Muscle of arm (tissue), 1 donor: ENCODE measurements at regions not wholly inside any gene's neighbourhood (a gene's known extent, or its start where the extent isn't known, plus 50 kb on each side); places are given as distances from the start of the nearest gene placed in this dataset.

ENCODE experiments used
- DNase-seq: peaks from one replicate; pipeline ENCODE4 v3.0.0-alpha.2; 2013

DNA sequence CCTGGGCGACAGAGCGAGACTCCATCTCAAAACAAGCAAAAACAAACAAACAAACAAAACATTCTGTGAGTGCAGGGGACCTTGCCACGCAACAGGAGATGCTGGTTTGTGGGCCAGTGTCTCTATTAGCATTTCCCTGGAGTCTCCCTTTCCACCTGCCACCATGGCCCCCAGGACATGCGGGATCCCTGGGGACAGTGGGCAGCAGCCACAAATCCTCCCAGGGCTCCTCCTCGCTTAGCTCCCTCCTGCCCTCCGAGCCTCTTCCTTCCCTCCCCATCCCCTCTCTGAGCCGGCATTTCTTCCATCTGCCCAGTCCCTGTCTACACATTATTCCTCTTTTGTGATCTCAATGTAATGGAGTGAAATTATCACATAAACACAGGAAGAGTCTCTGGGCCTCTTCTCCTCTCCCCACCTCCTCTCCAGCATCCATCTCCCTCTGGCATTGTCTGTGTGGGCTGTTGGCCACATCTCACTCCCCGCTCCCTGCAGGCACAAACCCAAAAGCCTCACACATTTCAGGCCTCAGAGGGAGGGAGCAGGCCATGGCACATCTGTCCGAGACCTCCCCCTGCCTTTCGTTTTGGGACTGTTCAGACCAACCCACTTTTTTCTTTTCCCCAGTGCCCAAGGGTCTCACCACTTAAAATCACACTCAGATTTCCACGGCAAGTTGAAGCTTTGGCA, 144.3 kb downstream of the MIS18A start:
- no peak for DNase-seq

DNA sequence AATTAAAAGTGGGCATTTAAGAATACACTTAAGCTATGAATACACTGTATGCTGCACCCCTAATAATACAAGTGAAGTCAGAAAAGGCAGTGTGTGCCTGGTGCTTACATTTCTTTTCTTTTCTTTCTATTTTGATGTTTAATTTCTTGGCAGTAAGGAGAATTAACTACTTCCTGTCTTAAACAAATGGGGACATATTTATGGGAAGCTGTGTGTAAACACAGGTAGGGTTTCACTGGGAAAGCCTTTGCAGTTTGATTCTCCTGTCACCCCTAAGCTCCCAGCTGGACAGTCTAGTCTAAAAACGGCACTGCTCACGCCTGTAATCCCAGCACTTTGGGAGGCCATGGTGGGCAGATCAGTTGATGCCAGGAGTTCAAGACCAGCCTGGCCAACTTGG, 146.0 kb downstream of the MIS18A start:
- DNase-seq: no peak

DNA sequence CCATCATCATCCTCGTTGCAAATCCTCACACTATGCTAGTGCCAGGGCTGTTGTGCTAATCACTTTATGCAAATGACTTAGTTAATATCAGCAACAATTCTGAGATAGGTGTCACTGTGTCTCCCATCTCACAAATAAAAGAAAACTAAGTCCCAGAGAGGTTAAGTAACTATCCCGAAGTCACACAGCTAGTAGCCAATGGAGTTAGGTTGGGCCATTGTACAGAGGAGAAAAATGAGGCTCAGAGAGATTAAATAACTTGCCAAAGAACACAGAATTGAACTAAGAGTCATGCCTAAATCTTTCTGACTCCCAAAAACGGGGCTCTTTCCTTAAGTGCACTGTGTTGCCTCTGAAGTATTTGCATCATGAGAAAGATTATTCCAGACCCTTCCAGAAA, 146.4 kb downstream of the MIS18A start:
- DNase-seq: no peak

DNA sequence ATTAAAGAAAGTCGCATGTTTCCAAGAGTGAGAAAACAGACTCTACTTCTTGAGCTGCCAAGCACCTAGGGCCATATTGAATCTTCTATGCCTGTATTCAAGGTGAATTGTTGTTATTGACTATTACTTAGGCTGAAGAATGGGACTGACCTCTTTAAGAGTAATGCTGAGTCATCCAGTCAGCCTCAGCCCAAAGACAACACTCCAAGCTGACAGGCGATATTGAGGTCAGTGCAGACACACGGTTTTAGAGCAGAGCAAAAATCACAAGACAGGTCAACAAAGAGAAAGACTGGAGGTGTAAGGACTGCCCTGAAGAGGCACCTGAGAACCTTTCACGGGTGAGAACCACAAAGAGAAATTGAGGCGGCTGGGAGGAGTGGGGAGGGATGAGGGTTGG, 146.9 kb downstream of the MIS18A start:
- no peak for DNase-seq

DNA sequence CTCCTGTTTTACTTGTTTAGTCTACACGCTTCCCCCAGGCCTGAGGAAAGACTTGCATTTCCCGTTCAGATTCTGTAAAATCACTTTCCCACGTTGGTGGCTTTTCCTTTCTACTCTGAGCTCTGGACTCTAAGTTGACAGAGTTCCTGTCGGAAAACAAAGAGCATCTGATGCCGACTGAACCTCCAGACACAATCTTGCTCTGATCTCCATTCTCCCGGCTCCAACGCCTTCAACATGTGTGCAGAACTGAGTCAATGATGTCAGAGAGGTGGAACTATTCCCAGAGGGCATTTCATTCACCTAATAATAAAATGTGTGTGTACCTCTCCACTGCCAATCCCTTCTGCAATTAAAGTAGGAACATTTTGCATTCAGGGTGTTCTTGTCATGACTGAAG, 147.7 kb downstream of the MIS18A start:
- no peak for DNase-seq

DNA sequence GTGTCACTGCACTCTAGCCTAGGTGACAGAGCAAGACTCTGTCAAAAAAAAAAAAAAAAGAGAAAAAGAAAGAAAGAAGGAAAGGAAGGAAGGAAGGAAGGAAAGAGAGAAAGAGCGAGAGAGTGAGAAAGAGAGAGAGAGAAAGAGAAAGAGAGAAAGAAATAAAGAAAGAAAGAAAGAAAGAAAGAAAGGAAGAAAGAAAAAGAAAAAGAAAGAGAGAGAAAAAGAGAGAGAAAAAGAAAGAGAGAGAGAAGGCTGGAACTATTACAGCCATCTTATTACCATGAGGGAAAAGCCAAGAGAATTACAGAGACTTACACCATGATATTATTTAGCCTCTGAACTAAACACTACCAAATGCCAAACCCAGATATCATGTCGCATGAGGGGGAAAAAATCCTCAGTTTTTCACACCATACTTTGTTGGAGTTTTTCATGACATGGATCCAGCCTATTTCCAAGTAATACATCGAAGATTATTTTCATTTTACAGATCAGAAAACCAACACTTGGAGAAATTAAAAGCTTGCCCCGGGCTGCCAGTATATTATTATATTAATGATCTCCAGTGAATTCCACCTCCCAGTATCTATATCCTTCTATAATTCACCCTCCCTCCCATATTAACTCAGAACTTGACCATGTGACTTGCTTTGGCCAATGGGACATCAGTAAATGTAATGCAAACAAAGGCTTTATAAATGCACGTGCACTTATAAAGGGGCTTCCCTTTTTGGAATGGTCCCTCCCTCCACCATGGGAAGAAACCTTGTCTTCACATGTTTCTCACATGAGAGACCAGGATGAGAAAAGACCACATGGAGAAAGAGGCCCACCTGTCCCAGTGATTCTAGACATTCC, 148.6 kb downstream of the MIS18A start:
- DNase-seq: no peak

DNA sequence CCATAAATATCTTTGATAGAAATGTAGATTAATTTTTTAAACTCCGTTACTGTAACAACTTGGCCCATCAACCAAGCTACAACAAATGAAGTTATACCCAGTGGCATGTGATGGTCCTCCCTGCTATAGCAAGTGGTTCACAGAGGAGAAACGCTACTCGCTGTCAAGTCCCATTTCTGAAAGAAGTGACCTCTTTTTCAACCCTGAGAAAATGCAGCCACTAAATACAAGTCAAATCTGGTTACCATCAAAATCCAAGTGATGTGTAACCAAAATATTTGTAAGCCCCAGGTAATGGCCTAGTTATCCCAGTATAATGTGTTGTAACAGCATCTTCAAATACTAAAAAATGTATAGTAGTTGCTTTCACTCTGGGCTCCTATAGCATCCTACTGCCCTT, 151.8 kb downstream of the MIS18A start:
- DNase-seq: no peak

DNA sequence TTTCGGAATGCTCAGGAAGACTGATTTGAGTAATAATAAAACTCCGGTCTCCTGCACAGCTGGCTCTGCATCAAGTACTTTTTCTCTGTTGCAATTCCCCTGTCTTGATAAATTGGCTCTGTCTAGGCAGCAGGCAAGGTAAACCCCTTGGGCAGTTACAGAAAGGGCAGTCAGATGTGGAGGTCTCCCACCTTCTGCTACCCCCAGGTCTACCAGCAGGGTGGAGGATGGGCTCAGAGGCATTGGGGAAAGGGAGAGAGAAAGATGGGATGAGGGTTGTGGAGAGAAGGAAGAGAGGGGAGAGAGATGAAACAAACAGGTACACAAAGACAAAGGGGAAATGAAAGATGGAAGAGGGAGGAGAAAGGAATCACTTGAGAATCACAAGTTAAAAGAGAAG, 156.8 kb downstream of the MIS18A start:
- DNase-seq: no peak

DNA sequence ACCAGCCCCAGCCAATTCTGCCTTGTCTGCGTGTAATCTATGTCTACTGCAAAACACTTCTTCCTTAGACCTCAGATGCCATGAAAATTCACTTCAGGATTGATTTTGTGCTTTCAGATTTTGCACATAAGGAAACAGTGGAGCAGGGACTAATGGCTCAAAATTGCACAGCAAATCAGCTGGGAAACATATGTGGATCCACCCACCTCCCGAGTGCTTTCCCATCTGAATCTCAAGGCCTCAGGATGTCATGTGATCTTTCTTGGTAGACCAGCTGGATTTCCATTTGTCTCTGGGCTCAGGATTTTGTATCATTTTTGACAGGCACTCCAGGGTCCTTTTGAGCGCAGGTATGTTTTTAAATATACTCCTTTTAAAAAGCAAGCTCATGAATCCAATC, 158.6 kb downstream of the MIS18A start:
- no peak for DNase-seq

DNA sequence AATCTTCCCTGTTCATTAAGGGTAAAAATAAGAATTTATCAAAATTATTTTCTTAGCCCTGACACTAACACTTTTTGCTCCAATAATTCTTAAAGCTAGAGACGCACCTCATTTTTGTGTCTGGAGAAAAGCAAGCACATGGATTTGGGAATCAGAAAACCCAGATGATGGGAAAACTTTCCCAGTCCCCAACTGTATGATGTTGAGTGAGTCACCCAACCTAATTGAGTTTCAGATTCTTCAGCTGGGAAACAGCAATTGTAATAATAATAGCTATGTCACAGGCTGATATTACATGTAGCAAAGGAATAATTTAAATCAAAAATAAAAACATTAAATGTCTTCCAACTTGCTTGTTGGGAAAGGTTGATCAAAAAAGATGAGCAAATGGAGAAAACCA, 159.0 kb downstream of the MIS18A start:
- DNase-seq: no peak

DNA sequence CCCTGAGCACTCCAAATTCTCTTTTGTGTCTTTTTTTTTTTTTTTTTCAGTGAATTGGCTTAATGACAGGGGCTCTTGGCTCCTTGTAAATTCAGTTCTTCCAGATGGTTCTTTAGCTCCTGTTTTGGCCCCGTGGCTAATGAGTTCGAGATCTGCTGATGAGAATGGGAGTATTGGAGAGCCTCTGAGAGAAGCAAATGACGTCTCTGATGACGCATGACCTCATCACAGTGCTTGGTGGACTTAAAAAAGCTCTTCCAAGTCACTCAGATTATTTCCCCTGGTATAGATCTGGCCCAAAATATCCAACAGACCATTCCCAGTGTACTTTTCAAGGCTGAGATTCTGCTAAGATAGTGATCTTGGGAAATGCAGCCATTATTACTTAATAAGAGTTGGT, 159.5 kb downstream of the MIS18A start:
- no peak for DNase-seq

DNA sequence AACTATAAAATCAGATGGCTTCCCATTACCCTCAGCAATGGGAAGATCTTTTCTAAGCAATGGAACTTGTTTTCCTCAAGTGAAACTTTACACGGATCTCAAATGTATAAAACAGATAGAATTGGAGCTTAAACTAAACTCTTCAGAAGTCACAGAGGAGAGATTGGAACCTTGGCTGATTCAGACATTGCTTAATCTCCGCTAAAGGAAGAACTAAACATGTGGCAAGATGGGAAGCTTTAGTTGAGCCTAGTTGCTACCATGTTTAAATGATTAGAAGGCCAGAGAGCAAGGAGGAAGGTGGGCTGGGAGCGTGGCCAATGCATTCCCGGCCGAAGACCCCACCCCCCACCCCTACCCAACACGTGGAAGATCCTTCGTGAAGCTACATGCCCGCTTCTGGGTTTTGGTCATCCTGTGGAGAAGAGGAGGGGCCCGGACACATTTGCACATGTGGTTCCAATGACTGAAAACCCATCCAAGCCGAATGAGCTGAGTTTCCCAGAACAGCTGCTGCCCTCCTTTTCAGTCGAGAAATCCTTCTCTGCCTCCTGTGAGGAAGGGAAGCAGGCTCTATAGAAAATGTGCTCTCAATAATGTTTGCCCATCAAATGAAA, 164.3 kb downstream of the MIS18A start:
- DNase-seq: peak; percentile 49

DNA sequence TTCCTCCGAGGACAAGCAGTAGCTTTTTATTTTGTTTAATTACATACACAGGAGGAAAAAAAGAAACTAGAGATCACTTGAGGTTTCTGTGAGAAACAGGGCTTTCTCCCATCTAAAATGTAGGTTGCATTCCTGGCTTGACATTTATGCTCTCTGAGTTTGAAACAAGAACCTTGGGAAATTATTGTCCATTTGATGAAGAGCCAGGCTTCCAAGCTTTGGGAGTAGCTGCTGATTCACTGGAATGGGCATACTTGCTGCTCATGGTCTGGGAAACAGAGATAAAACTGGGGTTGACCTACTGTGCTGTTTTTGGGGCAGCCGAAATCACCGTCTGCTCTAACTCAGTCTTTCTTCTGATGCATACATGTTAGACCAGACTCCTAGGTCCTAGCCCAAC, 165.4 kb downstream of the MIS18A start:
- no peak for DNase-seq

DNA sequence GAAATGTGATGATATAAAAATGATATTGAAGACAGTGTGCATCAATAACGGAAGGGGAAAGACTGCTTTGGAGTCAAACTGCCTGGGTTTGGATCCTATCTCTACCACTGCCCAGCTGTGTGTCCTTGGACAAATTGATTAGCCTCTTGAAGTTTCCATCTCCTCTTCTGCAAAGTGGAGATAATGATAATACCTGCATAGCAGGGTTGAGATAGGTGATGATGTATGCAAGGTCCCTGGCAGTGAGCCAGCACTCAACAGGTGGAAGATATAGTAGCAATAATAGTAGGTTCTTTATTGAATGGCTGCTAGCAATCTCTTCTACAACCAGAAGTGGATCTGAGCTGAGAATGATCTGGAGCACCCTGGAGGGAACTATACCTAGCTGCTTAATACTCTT, 166.7 kb downstream of the MIS18A start:
- DNase-seq: no peak

DNA sequence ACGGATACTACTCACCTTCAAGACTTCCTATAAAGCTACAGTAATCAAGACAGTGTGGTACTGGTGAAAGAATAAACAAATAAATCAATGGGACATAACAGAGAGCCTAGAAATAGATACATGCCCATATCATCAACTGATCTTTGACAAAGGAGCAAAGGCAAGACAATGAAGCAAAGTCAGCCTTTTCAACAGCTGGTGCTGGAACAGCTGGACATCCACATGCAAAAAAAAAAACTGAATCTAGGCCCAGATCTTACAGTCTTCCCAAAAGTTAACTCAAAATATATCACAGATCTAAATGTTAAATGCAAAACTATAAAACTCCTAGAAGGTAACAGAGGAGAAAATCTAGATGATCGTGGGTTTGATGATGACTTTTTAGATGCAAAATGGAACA, 170.3 kb downstream of the MIS18A start:
- DNase-seq: no peak

DNA sequence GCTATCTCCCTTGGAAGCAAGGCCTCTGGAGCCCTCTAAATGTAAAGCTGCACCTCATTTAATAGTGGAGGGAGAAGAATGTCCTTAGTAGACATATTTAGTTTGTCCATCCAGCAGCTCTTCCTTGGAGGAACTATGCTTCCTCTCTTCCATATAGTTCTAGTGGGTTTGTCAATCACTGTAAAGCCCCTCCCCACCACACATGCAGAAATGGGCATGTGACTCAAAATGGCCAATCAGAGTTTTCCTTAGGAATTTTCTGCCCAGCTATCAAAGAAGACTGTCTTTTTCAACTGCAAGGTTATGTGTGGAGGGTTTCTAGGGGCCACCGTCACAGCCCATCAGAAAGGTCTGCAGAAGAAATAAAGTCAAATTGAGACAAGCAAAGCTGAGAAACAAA, 175.5 kb downstream of the MIS18A start:
- DNase-seq: no peak

DNA sequence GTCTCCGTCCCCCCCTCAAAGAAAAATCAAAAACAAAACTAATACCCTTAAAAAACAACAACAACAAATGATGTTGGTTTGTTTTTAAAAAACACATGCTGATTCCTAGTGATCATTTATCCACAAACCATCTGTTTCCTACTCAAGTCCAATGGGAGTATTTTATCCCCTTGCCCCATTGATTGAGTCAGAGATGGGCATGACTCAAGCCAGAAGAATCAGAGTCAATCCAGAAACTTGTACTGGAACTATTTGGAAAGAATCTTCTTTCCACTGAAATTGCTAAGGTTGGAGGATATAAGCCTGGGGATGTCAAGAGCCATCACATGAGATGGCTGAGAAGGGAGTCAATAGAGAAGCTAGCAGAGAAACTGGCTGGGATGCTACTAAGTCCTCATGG, 176.4 kb downstream of the MIS18A start:
- DNase-seq: no peak

DNA sequence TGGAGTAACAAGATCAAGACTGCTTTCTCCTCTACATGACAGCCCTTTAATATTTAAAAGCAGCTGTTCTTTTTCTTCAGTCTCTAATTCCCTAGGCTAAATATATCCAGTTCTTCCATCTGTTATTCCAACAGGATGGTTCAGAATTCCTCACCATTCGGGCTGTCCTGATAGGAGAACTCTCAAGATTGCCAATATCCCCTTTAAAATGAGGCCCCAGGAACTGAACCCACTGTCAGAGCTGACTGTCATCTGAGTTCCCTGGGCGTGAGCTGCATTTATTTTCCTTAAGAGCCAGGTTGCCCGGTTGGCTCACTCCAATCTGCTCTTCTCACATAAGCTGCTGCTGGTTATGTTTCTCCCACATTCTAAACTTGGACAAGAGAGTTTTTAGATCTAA, 177.6 kb downstream of the MIS18A start:
- DNase-seq: no peak

DNA sequence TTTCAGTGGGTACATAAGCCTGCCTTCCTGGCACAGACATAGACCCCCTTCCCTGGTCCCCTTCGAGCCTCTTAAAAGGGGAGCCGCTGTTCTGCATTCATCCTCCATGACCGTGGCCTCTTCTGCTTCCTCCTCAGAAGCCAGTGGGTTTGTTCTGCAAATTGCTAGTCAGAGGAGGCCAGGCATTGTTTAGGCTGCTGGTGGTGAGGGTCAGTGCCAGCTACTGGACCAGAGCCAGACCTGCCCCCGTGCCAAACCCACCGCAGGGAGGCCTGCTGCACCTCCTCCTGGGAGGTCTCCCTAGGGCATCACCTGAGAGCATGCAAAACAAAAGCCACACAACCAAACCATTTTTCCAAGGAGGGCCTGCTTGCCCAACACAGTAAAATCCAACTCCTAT, 178.4 kb downstream of the MIS18A start:
- no peak for DNase-seq

DNA sequence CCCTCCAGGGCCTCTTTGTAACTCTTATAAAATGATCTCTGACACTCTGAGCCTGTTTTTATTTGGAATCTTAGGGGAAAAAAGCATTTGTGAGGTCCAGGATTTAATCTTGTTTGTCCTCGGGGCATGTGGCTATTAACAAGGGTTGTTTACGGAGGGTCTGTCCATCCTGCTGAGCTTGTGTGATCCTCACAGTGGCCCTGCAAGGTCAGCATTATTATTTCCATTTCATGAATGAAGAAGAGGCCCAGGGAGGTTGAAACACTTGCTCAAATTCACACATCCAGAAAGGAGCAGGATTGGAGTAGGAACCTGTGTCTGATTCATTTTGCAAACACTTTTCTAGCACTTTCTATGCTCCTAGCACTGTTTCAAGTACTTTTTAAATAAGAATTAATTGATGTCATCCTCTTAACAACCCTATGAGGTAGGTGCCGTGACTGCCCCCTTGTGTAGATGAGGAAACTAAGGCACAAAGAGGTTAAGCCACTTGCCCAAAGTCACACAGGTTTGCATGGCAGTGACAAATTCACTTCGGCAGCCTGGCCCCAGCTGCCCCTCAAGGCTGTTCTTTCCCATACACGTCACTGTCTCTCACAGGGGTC, 178.9 kb downstream of the MIS18A start:
- no peak for DNase-seq

DNA sequence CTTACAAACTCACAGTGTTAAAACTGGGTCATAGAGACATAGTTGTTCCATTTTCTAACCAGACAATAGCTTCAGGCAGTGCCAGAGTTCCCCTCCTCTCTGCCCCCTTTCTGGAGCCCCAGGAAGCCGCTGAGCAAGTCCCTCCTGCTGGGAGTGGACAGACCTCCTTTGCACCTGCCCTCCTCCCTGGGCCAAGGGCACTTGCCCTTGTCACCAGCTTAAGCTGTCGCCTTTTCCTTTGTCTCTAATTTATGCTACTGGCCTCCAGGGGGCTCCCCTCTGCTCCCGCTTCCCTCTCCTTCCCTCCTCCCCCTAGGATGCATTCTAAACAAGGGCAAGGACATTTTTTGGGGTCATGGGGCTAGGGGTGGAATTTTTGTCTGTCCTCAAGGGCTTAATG, 182.4 kb downstream of the MIS18A start:
- DNase-seq: no peak

DNA sequence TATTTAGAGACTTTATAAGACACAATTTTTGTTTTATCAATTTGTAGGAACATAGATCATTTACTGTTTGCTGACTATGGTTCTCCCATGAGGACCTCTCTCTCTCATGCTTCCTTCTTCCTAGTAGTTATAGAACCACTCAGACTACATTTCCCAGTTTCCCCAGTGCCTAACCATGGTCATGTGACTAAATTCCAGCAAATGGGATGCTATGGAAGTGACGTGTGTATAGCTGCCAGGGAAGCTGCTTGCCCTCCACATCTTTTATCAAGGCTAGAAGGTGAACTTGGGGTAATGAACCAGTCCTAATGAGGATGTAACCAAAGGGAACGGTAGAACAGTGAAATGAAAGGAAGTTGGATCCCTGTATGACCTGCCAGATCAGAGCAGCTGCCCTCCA, 184.0 kb downstream of the MIS18A start:
- no peak for DNase-seq
